COLO829 (cell line): ENCODE measurements at regions not wholly inside any gene's neighbourhood (a gene's known extent, or its start where the extent isn't known, plus 50 kb on each side); places are given as distances from the start of the nearest gene placed in this dataset.

Experiments used
- DNase-seq: peaks from one replicate; pipeline ENCODE4 v3.0.0; 2012; ENCODE audit warnings: low spot score

DNA sequence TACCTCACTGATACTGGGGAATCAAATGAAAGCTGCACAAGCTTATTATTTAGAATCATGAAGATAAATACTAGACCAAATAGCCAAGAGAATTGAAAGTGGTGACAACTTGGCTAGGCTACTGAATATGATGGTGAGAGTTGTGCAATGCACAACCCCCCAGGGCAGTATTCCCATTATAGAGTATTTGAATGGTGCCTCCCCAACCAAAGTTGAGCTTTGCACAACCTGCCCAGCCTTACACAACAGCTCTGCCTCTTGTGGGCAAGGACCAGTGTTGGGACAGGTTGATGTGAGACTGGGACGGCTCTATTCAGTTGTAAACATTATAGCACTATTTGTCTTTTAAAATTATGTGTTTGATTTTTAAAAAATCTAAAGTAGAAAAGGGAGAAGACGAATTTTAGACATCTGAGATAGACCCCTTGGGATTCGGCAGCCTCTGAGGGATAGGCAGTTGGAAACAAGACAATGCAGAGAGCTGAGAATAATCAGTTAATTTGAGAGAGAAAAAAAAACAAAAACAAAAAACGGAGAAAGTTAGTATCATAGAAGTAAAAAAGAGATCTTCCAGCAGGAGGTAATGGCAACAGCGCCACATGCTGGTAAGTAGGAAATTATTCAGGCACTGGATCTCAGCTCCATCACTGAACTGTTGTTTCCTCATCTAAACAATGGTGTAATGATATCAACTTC, 91.0 kb upstream of the KCNA3 start:
- DNase-seq, result peak; percentile 53

DNA sequence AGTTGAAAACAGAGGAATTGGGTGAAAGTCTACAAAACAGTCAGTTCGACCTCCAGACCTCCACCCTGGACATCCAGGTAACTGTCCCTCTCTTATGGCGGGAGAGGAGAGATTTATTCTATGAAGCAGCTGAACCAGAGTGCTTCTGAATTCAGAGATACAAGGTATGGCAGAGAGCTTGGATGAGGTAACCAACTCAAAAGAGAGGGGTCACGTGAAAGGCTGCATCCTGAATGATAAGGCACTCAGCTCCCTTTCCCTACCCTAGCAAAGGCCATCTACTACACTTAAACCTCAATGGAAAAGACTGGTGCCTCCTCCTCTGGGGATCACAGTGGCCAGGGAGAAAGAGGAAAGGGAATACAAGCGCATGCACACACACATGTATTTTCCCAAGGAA, 88.4 kb upstream of the KCNA3 start:
- DNase-seq, result no peak

DNA sequence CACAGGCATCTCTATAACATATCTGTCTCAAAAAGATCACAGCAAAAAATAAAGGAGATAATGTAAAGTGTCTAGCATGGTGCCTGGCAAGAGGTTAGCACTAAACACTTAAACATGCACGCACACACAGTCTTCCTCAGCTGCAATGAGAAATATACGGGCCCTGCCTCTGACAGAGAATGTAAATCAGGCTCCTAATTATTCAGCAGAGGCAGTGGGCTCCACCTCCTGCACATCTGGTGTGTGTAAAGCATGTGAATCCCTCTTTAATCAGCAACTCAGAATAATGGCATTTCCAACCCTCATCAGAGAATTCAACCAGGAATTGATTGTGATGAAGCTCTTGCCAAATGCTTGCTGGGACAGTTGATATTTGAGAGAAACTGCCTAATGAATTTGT, 85.6 kb upstream of the KCNA3 start:
- DNase-seq, result no peak

GRCh38 chr1:110756506-110756905, 81.8 kb upstream of the KCNA3 start:
- DNase-seq, result no peak

DNA sequence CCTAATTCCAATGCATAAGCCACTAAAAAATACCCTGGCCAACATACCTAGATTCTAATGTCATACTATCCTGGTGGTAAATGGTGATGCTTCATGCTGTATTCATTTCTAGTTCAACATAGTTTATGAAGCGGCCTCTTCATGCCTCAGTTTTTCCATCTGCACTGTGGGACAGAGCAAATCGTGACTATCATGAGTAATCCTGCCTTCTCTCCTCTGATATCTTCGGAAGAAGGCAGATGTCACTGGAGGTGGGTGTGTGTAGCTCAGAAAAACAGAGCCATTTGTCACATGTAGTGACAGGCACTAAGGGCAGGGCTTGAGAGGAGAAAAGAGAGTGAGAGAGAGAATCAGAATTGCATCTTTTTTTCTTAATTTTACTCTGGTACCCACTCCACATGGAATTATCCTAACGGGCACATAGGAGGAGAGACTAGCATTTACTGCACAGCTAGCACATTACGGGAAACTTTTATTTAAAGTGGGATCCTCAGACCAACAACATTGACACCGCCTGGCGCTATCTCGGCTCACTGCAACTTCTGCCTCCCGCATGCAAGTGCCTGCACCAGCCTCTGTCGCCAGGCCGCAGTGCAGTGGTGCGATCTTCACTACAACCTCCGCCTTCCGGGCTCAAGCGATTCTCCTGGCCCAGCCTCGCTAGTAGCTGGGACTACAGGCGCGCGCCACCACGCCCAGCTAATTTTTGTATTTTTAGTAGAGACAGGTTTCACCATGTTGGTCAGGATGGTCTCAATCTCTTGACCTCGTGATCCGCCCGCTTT, 78.4 kb upstream of the KCNA3 start:
- no peak for DNase-seq

GRCh38 chr1:110750562-110750961, 75.8 kb upstream of the KCNA3 start:
- DNase-seq, result no peak

DNA sequence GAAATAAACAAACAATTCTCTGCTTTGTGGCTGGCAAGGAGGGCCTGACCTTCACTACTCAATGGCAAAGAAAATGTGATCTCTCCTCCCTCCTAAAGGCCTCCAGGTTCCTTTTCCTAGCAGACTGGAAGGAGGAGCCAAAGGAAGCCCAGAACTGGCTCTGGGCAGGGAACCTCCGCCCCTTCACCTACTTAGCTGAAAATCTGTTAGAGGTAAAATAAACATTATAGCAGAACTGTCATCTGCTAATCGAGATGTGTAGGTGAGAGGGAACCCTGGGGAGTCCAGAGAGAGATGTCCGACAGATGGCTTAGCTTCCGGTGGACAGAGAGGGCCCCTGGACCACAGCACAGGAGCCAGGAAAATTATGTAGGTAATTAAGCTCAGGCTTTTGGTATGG, 75.2 kb upstream of the KCNA3 start:
- DNase-seq, result no peak

- no peak for DNase-seq
These were observed 72.0 kb upstream of the KCNA3 start for GRCh38 chr1:110746644-110747259.

DNA sequence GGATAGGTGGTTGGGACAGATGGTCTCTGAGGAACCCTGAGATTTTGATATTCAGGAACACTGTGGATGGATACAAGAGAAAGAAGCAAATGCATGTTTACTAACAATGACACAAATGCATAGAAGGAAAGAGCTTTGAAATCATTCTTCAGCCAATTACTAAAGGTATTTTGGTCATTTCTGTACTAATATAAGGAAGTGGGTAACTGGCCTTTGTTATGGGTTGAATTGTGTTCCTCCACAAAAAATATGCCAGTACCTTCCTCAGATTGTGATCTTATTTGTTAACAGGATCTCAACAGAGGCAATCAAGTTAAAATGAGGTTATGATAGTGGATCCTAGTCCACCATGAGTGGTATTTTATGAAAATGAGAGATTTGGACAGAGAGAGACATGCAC, 68.7 kb upstream of the KCNA3 start:
- no peak for DNase-seq

DNA sequence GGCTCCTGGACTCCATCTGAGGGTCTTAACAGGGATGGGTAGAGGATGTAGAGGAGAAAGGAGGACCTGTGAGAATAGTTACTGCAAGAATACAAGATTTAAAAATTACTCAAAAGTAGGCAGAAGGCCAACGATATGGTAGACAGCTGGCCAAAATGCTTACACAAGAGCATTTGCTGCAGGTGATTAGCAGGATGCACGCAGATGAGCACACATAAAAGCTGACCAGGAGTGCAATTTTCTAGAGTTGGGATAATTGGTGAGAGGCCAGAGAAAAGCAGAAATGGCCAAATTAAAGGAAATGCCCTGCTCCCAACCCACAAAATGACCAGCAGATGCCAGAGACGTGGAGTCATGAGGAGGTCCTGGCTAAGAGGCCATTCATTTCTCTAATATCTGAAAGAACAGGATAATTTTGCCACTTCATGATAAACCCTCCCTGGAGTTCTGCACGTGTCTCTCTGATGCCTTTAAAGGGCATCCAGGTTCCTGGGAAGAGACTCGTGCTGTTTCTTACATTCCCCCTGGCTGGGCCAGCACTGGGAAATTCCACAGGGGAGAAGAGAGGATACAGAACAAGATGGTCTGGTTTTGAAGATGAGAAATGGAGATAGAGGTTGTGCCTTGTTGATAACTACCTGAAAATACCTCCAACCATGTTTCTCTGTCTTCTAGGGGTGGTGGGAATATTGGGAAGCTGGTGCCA, 62.3 kb upstream of the KCNA3 start:
- DNase-seq, result no peak

DNA sequence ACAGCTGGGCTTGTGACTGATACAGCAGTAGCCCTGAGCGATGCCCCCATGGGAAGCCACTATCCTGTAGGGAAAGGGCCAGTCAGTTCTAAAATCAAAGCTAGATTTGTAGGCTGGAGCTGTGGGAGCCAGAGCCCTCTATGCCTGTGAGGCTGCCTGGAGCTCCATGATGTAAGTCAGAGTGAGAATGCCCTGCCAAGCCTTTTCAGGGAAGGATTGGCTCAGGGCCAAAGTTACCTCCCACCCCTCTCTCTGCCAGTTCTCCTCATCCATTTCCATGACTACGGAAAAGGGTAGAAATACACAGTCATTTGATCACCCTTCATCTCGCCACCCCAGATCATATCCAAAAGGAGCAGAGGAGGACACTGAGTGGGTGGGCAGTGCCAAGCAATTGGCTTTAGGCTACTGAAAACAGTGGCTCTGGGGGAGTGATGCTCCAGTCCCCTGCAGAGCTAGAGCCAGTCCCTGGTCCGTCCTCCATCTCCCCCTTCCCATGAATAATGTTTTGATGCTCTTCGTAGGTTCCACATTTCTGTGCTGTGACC, 59.5 kb upstream of the KCNA3 start:
- DNase-seq, result no peak

GRCh38 chr1:110731529-110731928, 56.8 kb upstream of the KCNA3 start:
- DNase-seq, result no peak

DNA sequence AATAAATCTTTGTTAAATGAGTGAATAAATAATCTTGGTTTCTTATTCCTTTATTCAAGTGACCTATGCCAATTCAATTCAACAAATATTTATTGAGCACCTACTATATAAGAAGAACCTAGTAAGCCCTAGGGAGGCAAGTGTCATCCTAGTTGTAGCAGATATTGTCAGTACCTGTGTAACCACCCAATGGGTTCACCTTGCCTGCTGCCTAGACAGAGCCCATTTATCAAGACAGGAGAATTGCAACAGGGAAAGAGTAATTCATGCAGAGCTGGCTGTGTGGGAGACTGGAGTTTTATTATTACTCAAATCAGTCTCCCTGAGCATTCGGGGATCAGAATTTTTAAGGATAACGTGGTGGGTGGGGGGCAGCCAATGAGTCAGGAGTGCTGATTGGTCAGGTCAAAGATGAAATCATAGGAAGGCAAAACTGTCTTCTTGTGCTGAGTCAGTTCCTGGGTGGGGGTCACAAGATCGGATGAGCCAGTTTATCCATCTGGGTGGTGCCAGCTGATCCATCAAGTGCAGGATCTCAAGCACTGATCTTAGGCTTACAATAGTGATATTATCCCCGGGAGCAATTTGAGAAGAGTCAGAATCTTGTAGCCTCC, 53.8 kb upstream of the KCNA3 start:
- no peak for DNase-seq

- DNase-seq, result no peak
These were observed 52.5 kb upstream of the KCNA3 start for GRCh38 chr1:110727246-110727645.

DNA sequence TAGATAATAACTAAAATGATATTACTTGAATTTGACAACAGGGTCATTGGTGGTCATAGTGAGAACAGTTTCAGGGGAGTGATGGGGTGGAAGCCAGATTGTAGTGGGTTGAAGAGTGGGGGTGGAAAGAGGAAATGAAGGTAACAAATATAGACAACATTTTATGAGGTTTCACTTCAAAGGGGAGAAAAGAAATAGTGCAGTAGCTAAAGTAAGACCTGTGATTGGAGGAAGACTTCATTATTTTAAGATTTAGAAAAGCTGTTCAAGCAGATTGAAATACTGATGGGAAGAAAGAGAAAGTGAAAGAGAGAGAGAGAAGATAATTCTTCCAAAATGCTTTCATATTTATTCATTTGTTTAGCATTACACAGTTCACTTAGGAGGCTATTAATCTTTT, 52.0 kb upstream of the KCNA3 start:
- DNase-seq, result no peak
